H1 (cell line): ENCODE measurements at regions not wholly inside any gene's neighbourhood (a gene's known extent, or its start where the extent isn't known, plus 50 kb on each side); places are given as distances from the start of the nearest gene placed in this dataset.

ENCODE experiments used
- CTCF ChIA-PET: fragments of 300-600 bp; sonication (Branson Sonifier 250); formaldehyde crosslinking; loops from one replicate; lab custom pipeline; 2021; ENCODE audit not compliant: partially characterized antibody; lab: Charles Lee
- POLR2A ChIA-PET: fragments of 300-600 bp; sonication (Branson Sonifier 250); formaldehyde crosslinking; loops from one replicate; lab custom pipeline; 2021; ENCODE audit warnings: inconsistent platforms; ENCODE audit not compliant: partially characterized antibody; lab: Charles Lee
- DNase-seq, 2 experiments: peaks; one replicate each; pipeline versions ENCODE4 v3.0.0 to v3.0.0-alpha.2; 2010 to 2022; ENCODE audit warnings: low spot score in 2 of 2, low read depth in 1 of 2, mixed read lengths in 1 of 2
- FAIRE-seq: peaks from 2 replicates; lab custom pipeline; 2011; peaks lifted over from hg19 to GRCh38; lab: Jason Lieb, UNC
- H2AFZ ChIP-seq: 2 replicates; pipeline ENCODE4 v1.8.1; 2012; ENCODE audit warnings: low read length, inconsistent platforms
- H2AK5ac ChIP-seq: 2 replicates; pipeline ENCODE4 v1.6.1; 2013; ENCODE audit warnings: low read depth, low read length
- H2BK120ac ChIP-seq: replicated peaks from 2 replicates; pipeline ENCODE3; 2013; ENCODE audit warnings: low read depth, low read length, inconsistent platforms
- H2BK12ac ChIP-seq: 2 replicates; pipeline ENCODE4 v1.6.1; 2013; ENCODE audit warnings: low read depth, low read length
- H2BK15ac ChIP-seq: 2 replicates; pipeline ENCODE4 v1.6.1; 2013; ENCODE audit warnings: low read length
- H2BK20ac ChIP-seq: 2 replicates; pipeline ENCODE4 v1.6.1; 2013; ENCODE audit warnings: low read length
- H2BK5ac ChIP-seq: 2 replicates; pipeline ENCODE4 v1.6.1; 2013; ENCODE audit warnings: low read depth, low read length
- H3K14ac ChIP-seq: 2 replicates; pipeline ENCODE4 v1.6.1; 2013; ENCODE audit warnings: inconsistent platforms; ENCODE audit not compliant: insufficient read length
- H3K18ac ChIP-seq: 2 replicates; pipeline ENCODE4 v1.6.1; 2013; ENCODE audit warnings: low read length; ENCODE audit errors: extremely low read depth
- H3K23ac ChIP-seq: 2 replicates; pipeline ENCODE4 v1.6.1; 2013; ENCODE audit warnings: inconsistent platforms; ENCODE audit not compliant: insufficient read length
- H3K23me2 ChIP-seq: 2 replicates; pipeline ENCODE4 v1.6.1; 2013; ENCODE audit warnings: low read depth, low read length
- H3K27ac ChIP-seq: 2 replicates; pipeline ENCODE4 v1.6.1; 2011; ENCODE audit warnings: low read depth, low read length, inconsistent platforms
- H3K27me3 ChIP-seq, 4 experiments: replicated peaks in 1 of 4; 1 replicate in 1 of 4; 2 replicates in 3 of 4; pipeline versions ENCODE4 v1.6.1 to v1.8.1; 2011 to 2013; ENCODE audit warnings: low read length in 3 of 4, mild to moderate bottlenecking in 3 of 4, inconsistent platforms in 2 of 4, mixed read lengths in 2 of 4, moderate library complexity in 1 of 4; ENCODE audit not compliant: control insufficient read depth in 3 of 4, insufficient read depth in 3 of 4; ENCODE audit errors: extremely low read depth in 1 of 4
- H3K36me3 ChIP-seq, 4 experiments: 2 replicates each; pipeline versions ENCODE4 v1.6.1 to v1.8.1; 2011 to 2013; ENCODE audit warnings: mild to moderate bottlenecking in 4 of 4, low read length in 3 of 4, moderate library complexity in 2 of 4, control low read depth in 1 of 4, inconsistent platforms in 1 of 4; ENCODE audit not compliant: insufficient read depth in 4 of 4, control insufficient read depth in 2 of 4
- H3K4ac ChIP-seq: replicated peaks from 2 replicates; pipeline ENCODE3; 2013; ENCODE audit warnings: low read length, low read depth, mixed read lengths, inconsistent platforms; ENCODE audit not compliant: insufficient read length
- H3K4me1 ChIP-seq, 4 experiments: replicated peaks in 1 of 4; 1 replicate in 1 of 4; 2 replicates in 3 of 4; pipeline versions ENCODE4 v1.6.1 to v1.8.1; 2011 to 2013; ENCODE audit warnings: low read length in 3 of 4, inconsistent platforms in 2 of 4, mixed read lengths in 1 of 4; ENCODE audit not compliant: insufficient read depth in 4 of 4, control insufficient read depth in 3 of 4
- H3K4me2 ChIP-seq, 2 experiments: 2 replicates each; pipeline versions ENCODE4 v1.6.1 to v1.8.1; 2011 to 2013; ENCODE audit warnings: low read depth in 2 of 2, low read length in 2 of 2, control low read depth in 1 of 2, inconsistent platforms in 1 of 2, mild to moderate bottlenecking in 1 of 2; ENCODE audit not compliant: insufficient read depth in 1 of 2
- H3K4me3 ChIP-seq, 4 experiments: fragments of 200-600, 300-600 bp in 1 of 4; sonication (generic), shearing (Covaris generic), sonication (Bioruptor Twin) in 1 of 4; 2 replicates each; pipeline versions ENCODE4 v1.5.1 to v1.8.1; 2011 to 2016; ENCODE audit warnings: low read length in 4 of 4, low read depth in 3 of 4, control low read depth in 2 of 4, inconsistent platforms in 2 of 4, mild to moderate bottlenecking in 2 of 4, mixed read lengths in 1 of 4, moderate library complexity in 1 of 4; ENCODE audit not compliant: insufficient read depth in 2 of 4; ENCODE audit errors: extremely low read depth in 1 of 4
- H3K56ac ChIP-seq: replicated peaks from 2 replicates; pipeline ENCODE3; 2013; ENCODE audit warnings: low read depth, mild to moderate bottlenecking, mixed read lengths, low read length, inconsistent platforms; ENCODE audit not compliant: insufficient read length
- H3K79me1 ChIP-seq: 2 replicates; pipeline ENCODE4 v1.6.1; 2013; ENCODE audit warnings: low read depth, low read length, control low read depth
- H3K79me2 ChIP-seq, 2 experiments: 2 replicates each; pipeline versions ENCODE4 v1.6.1 to v1.8.1; 2012 to 2013; ENCODE audit warnings: low read length in 2 of 2, mild to moderate bottlenecking in 2 of 2, inconsistent platforms in 1 of 2; ENCODE audit not compliant: insufficient read depth in 2 of 2, control insufficient read depth in 1 of 2
- H3K9ac ChIP-seq, 4 experiments: replicated peaks in 1 of 4; 1 replicate in 1 of 4; 2 replicates in 3 of 4; pipeline versions ENCODE4 v1.6.1 to v1.8.1; 2011 to 2013; ENCODE audit warnings: low read depth in 3 of 4, low read length in 3 of 4, control low read depth in 2 of 4, mild to moderate bottlenecking in 2 of 4, moderate library complexity in 2 of 4, inconsistent platforms in 1 of 4; ENCODE audit errors: extremely low read depth in 1 of 4
- H3K9me3 ChIP-seq, 2 experiments: 2 replicates each; pipeline versions ENCODE4 v1.6.1 to v1.8.1; 2012 to 2013; ENCODE audit warnings: mild to moderate bottlenecking in 2 of 2, moderate library complexity in 2 of 2, control low read depth in 1 of 2, inconsistent platforms in 1 of 2, low read depth in 1 of 2, low read length in 1 of 2, mixed read lengths in 1 of 2; ENCODE audit not compliant: insufficient read depth in 2 of 2
- H4K20me1 ChIP-seq, 2 experiments: replicated peaks in 1 of 2; 2 replicates each; pipeline versions ENCODE3 to v1.8.1; 2011 to 2013; ENCODE audit warnings: inconsistent platforms in 2 of 2, low read length in 2 of 2, mild to moderate bottlenecking in 1 of 2; ENCODE audit not compliant: insufficient read depth in 2 of 2, control insufficient read depth in 1 of 2
- H4K5ac ChIP-seq: 2 replicates; pipeline ENCODE4 v1.6.1; 2013; ENCODE audit warnings: low read length, low read depth, mixed read lengths, inconsistent platforms; ENCODE audit not compliant: insufficient read length
- H4K8ac ChIP-seq: 2 replicates; pipeline ENCODE4 v1.8.0; 2013; ENCODE audit warnings: mild to moderate bottlenecking, moderate library complexity, low read length, inconsistent platforms; ENCODE audit not compliant: insufficient read depth; ENCODE audit errors: extremely low read depth
- H4K91ac ChIP-seq: replicated peaks from 2 replicates; pipeline ENCODE3; 2013; ENCODE audit warnings: low read length, mixed read lengths, inconsistent platforms; ENCODE audit not compliant: insufficient read length
- BACH1 ChIP-seq: IDR thresholded peaks from 2 replicates; pipeline ENCODE4 v1.6.1; 2012; ENCODE audit warnings: low read length, improper control_type of control experiment
- BRCA1 ChIP-seq: IDR thresholded peaks from 2 replicates; pipeline ENCODE4 v1.6.1; 2012; ENCODE audit warnings: low read depth, low read length, improper control_type of control experiment
- CHD1 ChIP-seq: IDR thresholded peaks from 2 replicates; pipeline ENCODE4 v1.6.1; 2012; ENCODE audit warnings: low read depth, low read length, improper control_type of control experiment
- GABPA ChIP-seq: IDR thresholded peaks from 2 replicates; pipeline ENCODE4 v1.6.1; 2011; ENCODE audit warnings: mild to moderate bottlenecking, low read length, moderate library complexity, borderline replicate concordance; ENCODE audit not compliant: insufficient read depth
- KDM4A ChIP-seq: IDR thresholded peaks from one replicate; pipeline ENCODE4 v1.7.1; 2012; ENCODE audit warnings: low read depth, mild to moderate bottlenecking, moderate library complexity, low read length, inconsistent platforms; ENCODE audit not compliant: severe bottlenecking
- MAFK ChIP-seq: IDR thresholded peaks from 2 replicates; pipeline ENCODE4 v1.6.1; 2012; ENCODE audit warnings: low read depth, mild to moderate bottlenecking, improper control_type of control experiment, low read length
- POU5F1 ChIP-seq: IDR thresholded peaks from 2 replicates; pipeline ENCODE4 v1.6.1; 2011; ENCODE audit warnings: low read depth, mild to moderate bottlenecking, low read length, moderate library complexity
- RBBP5 ChIP-seq: IDR thresholded peaks from 2 replicates; pipeline ENCODE4 v1.7.1; 2012; ENCODE audit warnings: low read depth, mild to moderate bottlenecking, inconsistent platforms, low read length, moderate library complexity, borderline replicate concordance
- TCF12 ChIP-seq: IDR thresholded peaks from 2 replicates; pipeline ENCODE4 v1.6.1; 2011; ENCODE audit warnings: low read depth, mild to moderate bottlenecking, low read length
- ZNF274 ChIP-seq: IDR thresholded peaks from 2 replicates; pipeline ENCODE4 v1.7.0; 2012; ENCODE audit warnings: low read length, borderline replicate concordance; ENCODE audit errors: extremely low read depth
- WGBS, 2 experiments: shearing (Covaris generic) in 1 of 2; methylation state at CpG; one replicate each; pipeline versions ENCODE4 v1.1.6 to v1.1.7; 2013 to 2015; ENCODE audit warnings: low lambda C conversion rate in 2 of 2, mixed read lengths in 2 of 2, inconsistent platforms in 1 of 2, low coverage in 1 of 2, missing lambda C conversion rate in 1 of 2; ENCODE audit not compliant: insufficient replicate concordance in 2 of 2, insufficient coverage in 1 of 2, insufficient read length in 1 of 2; ENCODE audit errors: extremely low coverage in 1 of 2, missing lambda C conversion rate in 1 of 2; 5-methylcytosine and 5-hydroxymethylcytosine counted together
- TF ChIP-seq, protein P1 (sequence below): IDR thresholded peaks from 2 replicates; pipeline ENCODE4 v1.6.1; 2012; ENCODE audit warnings: low read length, inconsistent platforms

DNA sequence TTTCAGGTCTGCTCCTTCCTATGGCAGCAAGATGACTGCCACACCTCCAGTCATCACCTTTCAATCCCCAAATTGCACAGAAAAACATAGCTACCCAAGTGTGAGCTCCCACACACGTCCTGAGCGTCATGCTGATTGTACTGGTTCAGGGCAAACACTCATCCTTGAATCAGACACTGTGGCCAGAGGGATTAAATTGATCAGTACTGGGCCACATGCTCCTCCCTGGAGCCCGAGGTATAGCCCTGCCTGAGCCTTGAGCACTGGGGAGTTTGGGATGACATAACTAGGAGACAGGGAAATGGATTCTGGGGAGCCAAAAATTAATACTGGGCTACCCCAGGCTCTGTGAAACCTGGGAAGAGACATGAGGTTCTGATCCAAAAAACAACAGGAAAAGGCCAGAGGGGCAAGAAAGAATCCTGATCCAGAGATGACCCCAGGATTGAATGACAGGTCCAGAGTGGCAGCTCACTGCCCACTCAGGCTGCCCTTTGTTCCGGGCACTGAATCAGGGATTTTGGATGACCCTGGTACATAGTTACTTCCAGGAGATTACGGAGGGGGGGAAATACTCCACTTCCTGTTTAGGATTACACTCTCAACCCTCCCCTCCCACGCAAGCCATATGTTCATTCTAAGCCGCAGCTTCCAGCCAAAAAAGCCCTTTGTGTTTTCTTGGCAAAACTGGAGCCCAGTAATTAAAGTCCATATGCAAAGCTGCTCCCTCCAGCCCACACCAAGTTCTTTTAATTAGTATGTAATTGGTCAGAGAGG is 141.6 kb upstream of the SPRY4 start:
- Histone ChIP-seq H3K4ac (no peak overlapping the region), H3K56ac (no peak overlapping the region), H2BK20ac (no peak overlapping the region), H3K4me1 (no peaks in the 10 kb centered on the region), H2BK12ac (0 out of 2 replicates have a peak overlapping the region, but pooled peaks have one; percentile 6), H2AK5ac (peak overlapping the region; percentile 39; the same call in 1 of the 2 replicates), H3K36me3 (no peaks in the 10 kb centered on the region), H2BK5ac (no peak overlapping the region), H3K27ac (no peak overlapping the region), H2BK120ac (no peak overlapping the region), H3K4me2 (no peak overlapping the region), H4K91ac (no peak overlapping the region), H3K23ac (no peak overlapping the region), H2BK15ac (no peak overlapping the region), H3K79me2 (no peaks in the 10 kb centered on the region), H3K18ac (no peak overlapping the region), H4K8ac (no peak overlapping the region), H3K14ac (no peak overlapping the region), H4K5ac (no peak overlapping the region), H3K27me3 (no peaks in the 10 kb centered on the region), H3K9ac (no peak overlapping the region), H3K4me3 (no peak overlapping the region), H4K20me1 (no peaks in the 10 kb centered on the region), H3K79me1 (no peaks in the 10 kb centered on the region), H2AFZ (no peak overlapping the region), H3K23me2 (no peaks in the 10 kb centered on the region), H3K9me3 (peaks cover 0 to 3% of the 10 kb centered on the region in 2 experiments; a peak in 1 of 4 replicates)
- ChIA-PET CTCF (interaction anchor here (0.8 to 1.8 kb wide), 3 partner anchors 17 to 83 kb away, joined by 3 to 5 read pairs (median 4); no protein-coding TSS in a partner anchor), POLR2A (interaction anchor here (1.3 to 1.8 kb wide), 2 partner anchors 12 to 171 kb away, joined by 3 to 4 read pairs; no protein-coding TSS in a partner anchor)
- FAIRE-seq (no peak), DNase-seq (no peak)
- WGBS, 2 experiments = 94% methylated on average over 7 of the region's 7 CpGs; no CpG with 5 or more reads in 1 of the 2 experiments
- TF ChIP-seq CHD1 (no peak), BACH1 (no peak), GABPA (no peak), BRCA1 (no peak), KDM4A (no peak), RBBP5 (no peak), POU5F1 (no peak), MAFK (no peak), ZNF274 (no peak), TCF12 (no peak)
- TF ChIP-seq, protein P1, sequence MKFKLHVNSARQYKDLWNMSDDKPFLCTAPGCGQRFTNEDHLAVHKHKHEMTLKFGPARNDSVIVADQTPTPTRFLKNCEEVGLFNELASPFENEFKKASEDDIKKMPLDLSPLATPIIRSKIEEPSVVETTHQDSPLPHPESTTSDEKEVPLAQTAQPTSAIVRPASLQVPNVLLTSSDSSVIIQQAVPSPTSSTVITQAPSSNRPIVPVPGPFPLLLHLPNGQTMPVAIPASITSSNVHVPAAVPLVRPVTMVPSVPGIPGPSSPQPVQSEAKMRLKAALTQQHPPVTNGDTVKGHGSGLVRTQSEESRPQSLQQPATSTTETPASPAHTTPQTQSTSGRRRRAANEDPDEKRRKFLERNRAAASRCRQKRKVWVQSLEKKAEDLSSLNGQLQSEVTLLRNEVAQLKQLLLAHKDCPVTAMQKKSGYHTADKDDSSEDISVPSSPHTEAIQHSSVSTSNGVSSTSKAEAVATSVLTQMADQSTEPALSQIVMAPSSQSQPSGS = no peak
